HG02970 (cell line): ENCODE measurements at regions not wholly inside any gene's neighbourhood (a gene's known extent, or its start where the extent isn't known, plus 50 kb on each side); places are given as distances from the start of the nearest gene placed in this dataset.
"Not testable (repeated sequence)": the region's sequence is repeated elsewhere in the genome, so short reads cannot be mapped to it uniquely, and the experiment has no call there.

ENCODE experiments used
- ATAC-seq: cut with Tn5 transposase; IDR thresholded peaks from one replicate; pipeline ENCODE4 v1.9.1; 2021; ENCODE audit warnings: mild to moderate bottlenecking, moderate library complexity, moderate number of reproducible peaks; ENCODE audit not compliant: unreplicated experiment, low FRiP score

DNA sequence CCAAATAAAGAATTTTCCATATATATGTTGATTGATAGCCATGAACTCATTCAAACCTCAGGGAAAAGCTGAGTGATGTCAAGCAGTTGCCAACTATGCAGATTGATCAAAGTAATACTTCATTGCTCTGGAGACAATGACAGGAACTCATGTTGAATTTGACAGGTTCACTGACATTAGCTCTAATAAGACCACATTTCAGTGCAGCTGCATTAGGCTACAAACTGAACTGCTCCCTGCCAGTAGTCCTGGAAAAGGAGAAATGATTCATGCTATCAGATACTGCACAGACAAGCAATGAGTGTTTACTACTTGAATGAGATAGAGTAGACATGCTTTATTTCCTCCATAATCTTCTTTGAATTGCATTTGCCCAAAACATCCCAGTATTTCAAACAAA, 948.4 kb downstream of the MRPL39 start:
- ATAC-seq = no peak

- no peak for ATAC-seq
Observed at GRCh38 chr21:24658026-24658425, 949.3 kb downstream of the MRPL39 start.

- no peak for ATAC-seq
Observed at GRCh38 chr21:24649691-24650090, 957.6 kb downstream of the MRPL39 start.

GRCh38 chr21:24636696-24637095, 970.6 kb downstream of the MRPL39 start:
- ATAC-seq = no peak

GRCh38 chr21:24634749-24635148, 972.5 kb downstream of the MRPL39 start:
- ATAC-seq = no peak

- ATAC-seq = no peak
Observed at GRCh38 chr21:24628536-24628935, 978.7 kb downstream of the MRPL39 start.

DNA sequence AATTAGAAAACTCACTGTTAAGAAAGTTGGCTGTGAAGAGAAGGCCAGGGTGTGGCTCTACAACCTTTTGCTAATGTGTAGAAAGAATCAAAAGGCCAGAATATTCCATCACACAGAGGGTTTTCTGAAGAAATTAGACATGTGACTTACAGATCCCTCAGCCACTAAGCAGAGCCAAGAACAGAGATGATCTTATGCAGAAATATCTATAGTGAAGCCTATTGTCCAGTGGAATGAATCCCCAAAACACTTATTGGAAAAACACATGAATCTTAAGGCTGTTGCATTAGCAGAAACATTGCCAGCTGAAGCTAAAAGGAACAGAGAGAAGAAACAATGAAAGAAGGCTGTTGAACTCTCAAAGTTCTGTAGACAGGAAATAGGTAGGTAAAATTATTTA, 979.2 kb downstream of the MRPL39 start:
- no peak for ATAC-seq

GRCh38 chr21:24617819-24618218, 989.5 kb downstream of the MRPL39 start:
- no peak for ATAC-seq

DNA sequence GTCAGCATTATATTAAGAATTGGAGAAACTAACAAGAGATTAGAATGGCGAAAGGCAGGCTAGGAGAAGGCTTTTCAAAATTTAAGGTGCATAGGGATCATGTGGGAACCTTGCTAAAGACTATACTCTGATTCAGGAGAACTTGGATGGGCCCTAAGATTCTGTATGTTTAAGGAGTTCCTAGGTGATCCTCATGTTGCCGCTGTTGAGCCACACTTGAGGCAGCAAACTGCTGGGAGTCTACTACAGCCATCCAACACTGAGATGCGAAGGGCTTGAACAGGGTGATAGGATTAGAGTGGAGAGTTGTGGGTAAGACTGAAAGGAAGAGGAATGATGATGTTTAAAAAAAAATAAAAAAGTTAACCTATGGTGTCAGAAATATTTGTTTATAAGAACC, 1013.2 kb downstream of the MRPL39 start:
- ATAC-seq = no peak

GRCh38 chr21:24590261-24590660, 1017.0 kb downstream of the MRPL39 start:
- ATAC-seq = no peak

- ATAC-seq = no peak
Observed at GRCh38 chr21:24583473-24583872, 1023.8 kb downstream of the MRPL39 start.

DNA sequence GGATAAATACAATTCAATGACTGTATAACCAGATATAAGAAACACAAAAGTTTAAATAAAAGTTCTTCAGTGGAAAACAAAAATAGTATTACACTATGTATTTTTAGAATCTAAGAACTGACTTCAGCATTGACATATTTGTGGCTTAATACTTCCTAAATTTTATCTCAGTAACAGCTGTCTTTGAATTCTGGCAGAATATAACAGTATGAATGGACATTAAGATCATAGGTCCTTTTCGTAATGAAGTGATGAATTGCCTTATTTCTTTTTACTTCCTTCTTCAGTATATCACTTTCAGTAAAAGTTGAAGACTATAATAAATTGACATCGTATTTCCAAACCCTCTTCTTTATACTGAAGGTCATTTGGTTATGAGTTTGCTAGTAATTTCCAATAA, 1030.0 kb downstream of the MRPL39 start:
- no peak for ATAC-seq

- ATAC-seq = no peak
Observed at GRCh38 chr21:24561291-24561690, 1046.0 kb downstream of the MRPL39 start.

GRCh38 chr21:24552491-24552890, 1054.8 kb downstream of the MRPL39 start:
- no peak for ATAC-seq

GRCh38 chr21:24545807-24546361, 1061.4 kb downstream of the MRPL39 start:
- no peak for ATAC-seq

- ATAC-seq = no peak
Observed at GRCh38 chr21:24514081-24514733, 1093.1 kb downstream of the MRPL39 start.

DNA sequence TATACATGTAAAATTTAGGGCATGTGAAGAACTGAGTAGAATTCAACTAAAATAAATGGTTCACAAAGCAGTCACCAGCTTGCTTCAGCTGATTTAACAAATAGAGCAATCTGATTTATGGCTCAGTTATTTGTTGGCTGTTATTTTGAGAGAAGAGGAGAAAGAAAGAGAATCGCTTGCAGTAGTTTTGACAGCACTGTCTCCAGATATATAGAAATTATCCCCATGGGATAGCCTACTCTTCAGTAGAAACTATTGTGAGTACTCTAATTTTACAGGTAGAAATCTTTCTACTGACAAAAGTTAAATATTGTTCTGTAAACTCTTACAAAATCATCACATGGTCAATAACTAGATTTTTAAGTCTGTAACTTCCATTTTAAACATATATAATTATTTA, 1098.2 kb downstream of the MRPL39 start:
- ATAC-seq = no peak

DNA sequence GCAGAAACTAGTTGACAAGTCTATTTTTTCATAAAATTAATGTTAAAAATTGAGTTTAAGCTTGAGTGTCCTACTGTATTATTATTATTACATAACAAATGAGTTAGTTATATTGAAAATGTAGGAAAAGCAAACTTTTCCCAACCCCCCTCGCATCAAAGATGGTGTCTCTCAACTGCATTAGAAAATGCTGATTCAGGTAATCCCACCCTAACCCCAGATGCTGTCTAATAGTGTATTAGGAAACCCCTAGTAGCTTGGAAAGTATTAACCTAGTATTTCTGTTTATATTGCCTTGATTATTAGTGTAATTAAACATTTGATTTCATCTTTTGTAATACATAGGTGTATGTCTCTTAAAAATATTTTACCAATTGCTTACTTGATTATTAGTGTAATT, 1120.3 kb downstream of the MRPL39 start:
- no peak for ATAC-seq

- not testable (repeated sequence) for ATAC-seq
Observed at GRCh38 chr21:24483361-24483760, 1123.9 kb downstream of the MRPL39 start.

- ATAC-seq = no peak
Observed at GRCh38 chr21:24470852-24471251, 1136.4 kb downstream of the MRPL39 start.

GRCh38 chr21:24456358-24456757, 1150.9 kb downstream of the MRPL39 start:
- ATAC-seq = no peak

DNA sequence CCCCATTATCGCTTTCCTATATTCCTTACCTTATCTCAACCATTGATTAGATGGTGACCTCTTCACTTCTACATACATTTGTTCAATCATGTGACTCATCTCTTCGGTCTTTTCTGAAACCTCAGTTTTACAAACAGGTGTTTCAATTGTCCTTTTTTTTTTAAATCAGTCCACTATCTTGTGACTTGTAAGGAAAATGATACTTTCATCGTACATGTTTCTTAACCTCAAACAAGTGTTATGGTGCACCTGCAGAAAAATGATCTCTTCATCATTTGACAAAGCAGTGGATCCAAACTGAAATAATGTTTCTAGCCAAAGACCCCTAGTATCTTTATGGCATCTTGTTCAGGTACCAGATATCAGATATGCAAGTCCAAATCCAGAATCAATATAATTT, 1157.2 kb downstream of the MRPL39 start:
- no peak for ATAC-seq

DNA sequence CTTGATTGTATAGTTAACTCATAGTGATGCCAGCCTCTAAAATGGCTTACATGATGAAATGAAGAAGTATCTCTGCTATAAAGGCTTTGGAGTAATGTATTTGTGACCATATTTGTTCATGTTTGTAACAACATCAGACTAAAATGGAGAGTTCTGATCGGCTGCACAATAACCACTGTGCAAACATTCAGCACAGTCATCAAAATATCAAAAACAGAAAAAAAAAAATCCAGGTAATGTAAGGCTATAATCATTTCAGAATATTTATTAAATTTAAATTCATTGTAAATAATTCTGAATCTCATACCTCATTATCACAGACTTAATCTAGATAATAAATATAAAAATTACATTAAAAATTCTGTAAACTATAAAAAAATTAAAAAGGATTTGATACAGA, 1161.8 kb downstream of the MRPL39 start:
- no peak for ATAC-seq
